HEK293 (cell line): ENCODE measurements at regions not wholly inside any gene's neighbourhood (a gene's known extent, or its start where the extent isn't known, plus 50 kb on each side); places are given as distances from the start of the nearest gene placed in this dataset.

Experiments
- CTCF ChIA-PET: fragments of 350-600 bp; formaldehyde crosslinking; extraction: SDS; loops from one replicate; lab custom pipeline; 2021; ENCODE audit warnings: antibody characterized with exemption; lab: Yijun Ruan, JAX
- POLR2A ChIA-PET: fragments of 300-600 bp; formaldehyde crosslinking; extraction: SDS; loops from one replicate; lab custom pipeline; 2020; ENCODE audit warnings: antibody characterized with exemption, inconsistent platforms; lab: Yijun Ruan, JAX
- H3K27ac ChIP-seq: fragments of 200-500 bp; sonication (Bioruptor generic); 2 replicates; pipeline ENCODE4 v1.5.1; 2014; ENCODE audit warnings: low read depth, low read length, control low read depth, inconsistent platforms; ENCODE audit errors: extremely low read depth
- H3K36me3 ChIP-seq, 2 experiments: fragments of 200-500 bp in 1 of 2; sonication (Bioruptor generic) in 1 of 2; 1 replicate in 1 of 2; 2 replicates in 1 of 2; pipeline ENCODE4 v1.5.1; 2014 to 2017; ENCODE audit warnings: inconsistent platforms in 2 of 2, low read length in 2 of 2; ENCODE audit not compliant: control insufficient read depth in 2 of 2, insufficient read depth in 1 of 2
- H3K4me1 ChIP-seq: fragments of 200-500 bp; sonication (Bioruptor generic); 2 replicates; pipeline ENCODE4 v1.5.1; 2014; ENCODE audit warnings: mild to moderate bottlenecking, low read length, inconsistent platforms; ENCODE audit not compliant: control insufficient read depth, insufficient read depth
- H3K4me3 ChIP-seq: 2 replicates; pipeline ENCODE4 v1.5.1; 2011; ENCODE audit warnings: low read depth, mild to moderate bottlenecking, control low read depth, low read length, moderate library complexity
- H3K9me3 ChIP-seq: fragments of 200-500 bp; sonication (Bioruptor generic); 2 replicates; pipeline ENCODE4 v1.5.1; 2014; ENCODE audit warnings: low read depth, low read length, inconsistent platforms; ENCODE audit not compliant: control insufficient read depth, insufficient read depth
- KLF1 ChIP-seq: fragments of 450-650 bp; formaldehyde crosslinking; IDR thresholded peaks from 2 replicates; pipeline ENCODE4 v1.5.1; 2016; ENCODE audit warnings: missing biosample characterization, missing genetic modification characterization
- MYNN ChIP-seq: fragments of 450-650 bp; formaldehyde crosslinking; IDR thresholded peaks from 2 replicates; pipeline ENCODE4 v1.5.1; 2016; ENCODE audit warnings: missing biosample characterization, missing genetic modification characterization, borderline replicate concordance
- SALL2 ChIP-seq: fragments of 450-650 bp; formaldehyde crosslinking; IDR thresholded peaks from 2 replicates; pipeline ENCODE4 v1.5.0; 2017; ENCODE audit warnings: missing biosample characterization, mild to moderate bottlenecking, missing genetic modification characterization, borderline replicate concordance
- SCRT1 ChIP-seq: fragments of 450-650 bp; formaldehyde crosslinking; IDR thresholded peaks from 2 replicates; pipeline ENCODE4 v1.5.1; 2016; ENCODE audit warnings: missing biosample characterization, missing genetic modification characterization, borderline replicate concordance
- SCRT2 ChIP-seq: fragments of 450-650 bp; formaldehyde crosslinking; IDR thresholded peaks from 2 replicates; pipeline ENCODE4 v1.5.1; 2016; ENCODE audit warnings: missing biosample characterization, missing genetic modification characterization
- ZBTB10 ChIP-seq: fragments of 450-650 bp; formaldehyde crosslinking; IDR thresholded peaks from 2 replicates; pipeline ENCODE4 v1.5.1; 2016; ENCODE audit warnings: missing biosample characterization, missing genetic modification characterization
- ZBTB17 ChIP-seq: fragments of 450-650 bp; formaldehyde crosslinking; IDR thresholded peaks from 2 replicates; pipeline ENCODE4 v1.5.1; 2016; ENCODE audit warnings: missing biosample characterization, missing genetic modification characterization
- ZBTB7A ChIP-seq: fragments of 450-650 bp; formaldehyde crosslinking; IDR thresholded peaks from 2 replicates; pipeline ENCODE4 v1.5.1; 2016; ENCODE audit warnings: low read depth, missing biosample characterization, missing genetic modification characterization
- ZFP41 ChIP-seq: fragments of 450-650 bp; formaldehyde crosslinking; IDR thresholded peaks from 2 replicates; pipeline ENCODE4 v1.5.1; 2016; ENCODE audit warnings: missing biosample characterization, missing genetic modification characterization, borderline replicate concordance
- ZNF138 ChIP-seq: fragments of 450-650 bp; formaldehyde crosslinking; IDR thresholded peaks from 2 replicates; pipeline ENCODE4 v1.5.1; 2016; ENCODE audit warnings: missing biosample characterization, missing genetic modification characterization, borderline replicate concordance
- ZNF174 ChIP-seq: fragments of 450-650 bp; formaldehyde crosslinking; IDR thresholded peaks from 2 replicates; pipeline ENCODE4 v1.5.0; 2017; ENCODE audit warnings: missing biosample characterization, mild to moderate bottlenecking, missing genetic modification characterization
- ZNF214 ChIP-seq: fragments of 450-650 bp; formaldehyde crosslinking; IDR thresholded peaks from 2 replicates; pipeline ENCODE4 v1.5.1; 2017; ENCODE audit warnings: missing biosample characterization, mild to moderate bottlenecking, missing genetic modification characterization, borderline replicate concordance
- ZNF37A ChIP-seq: fragments of 450-650 bp; IDR thresholded peaks from 2 replicates; pipeline ENCODE4 v1.5.1; 2018; ENCODE audit warnings: missing biosample characterization, missing genetic modification characterization
- ZNF398 ChIP-seq: fragments of 450-650 bp; formaldehyde crosslinking; IDR thresholded peaks from 2 replicates; pipeline ENCODE4 v1.5.1; 2017; ENCODE audit warnings: missing biosample characterization, missing genetic modification characterization
- ZNF423 ChIP-seq: fragments of 450-650 bp; formaldehyde crosslinking; IDR thresholded peaks from 2 replicates; pipeline ENCODE4 v1.5.1; 2016; ENCODE audit warnings: missing biosample characterization, missing genetic modification characterization
- ZNF510 ChIP-seq: fragments of 450-650 bp; formaldehyde crosslinking; IDR thresholded peaks from 2 replicates; pipeline ENCODE4 v1.5.1; 2018; ENCODE audit warnings: mild to moderate bottlenecking, missing genetic modification characterization, missing biosample characterization; ENCODE audit not compliant: insufficient replicate concordance
- ZNF610 ChIP-seq: fragments of 450-650 bp; formaldehyde crosslinking; IDR thresholded peaks from 2 replicates; pipeline ENCODE4 v1.5.1; 2016; ENCODE audit warnings: missing biosample characterization, missing genetic modification characterization, borderline replicate concordance
- ZNF624 ChIP-seq: fragments of 450-650 bp; formaldehyde crosslinking; IDR thresholded peaks from 2 replicates; pipeline ENCODE4 v1.5.1; 2017; ENCODE audit warnings: missing biosample characterization, missing genetic modification characterization
- ZNF747 ChIP-seq: fragments of 450-650 bp; formaldehyde crosslinking; IDR thresholded peaks from 2 replicates; pipeline ENCODE4 v1.5.1; 2016; ENCODE audit warnings: missing biosample characterization, missing genetic modification characterization
- ZSCAN30 ChIP-seq: fragments of 450-650 bp; IDR thresholded peaks from 2 replicates; pipeline ENCODE4 v1.5.1; 2018; ENCODE audit warnings: missing biosample characterization, mild to moderate bottlenecking, missing genetic modification characterization, moderate library complexity

- Histone ChIP-seq H3K36me3 (no peaks in the 10 kb centered on the region), H3K9me3 (no peaks in the 10 kb centered on the region)
- TF ChIP-seq ZBTB10 (tag by site-specific recombination) (no peak), SALL2 (no peak), ZNF747 (tag by site-specific recombination) (no peak), ZNF610 (tag by site-specific recombination) (no peak), ZNF174 (tag by site-specific recombination) (no peak), ZNF624 (tag by site-specific recombination) (no peak), ZBTB7A (tag by site-specific recombination) (no peak), ZNF37A (tag by site-specific recombination) (no peak), ZSCAN30 (no peak)
- TF ChIP-seq, all 188 proteins: peak for 0
- Histone ChIP-seq H3K4me3 (no peak overlapping the region), H3K4me1 (no peaks in the 10 kb centered on the region), H3K27ac (no peak overlapping the region)
- ChIA-PET CTCF (interaction anchor here (0.6 kb wide), 1 partner anchor 498 kb away, joined by 3 read pairs; no protein-coding TSS in a partner anchor), POLR2A (no interaction called here)
These were observed 577.8 kb downstream of the JRKL start for GRCh38 chr11:96967616-96968015.

- Histone ChIP-seq H3K27ac (no peak overlapping the region), H3K9me3 (no peaks in the 10 kb centered on the region), H3K36me3 (no peaks in the 10 kb centered on the region)
- POLR2A ChIA-PET, result no interaction called here
- CTCF ChIA-PET, result interaction anchor here (0.8 kb wide), 1 partner anchor 506 kb away, joined by 5 read pairs; no protein-coding TSS in a partner anchor
- TF ChIP-seq ZNF138 (tag by site-specific recombination), result no peak
- TF ChIP-seq ZBTB17 (tag by site-specific recombination), result no peak
- no peak for TF ChIP-seq MYNN (tag by site-specific recombination)
- no peak for TF ChIP-seq ZFP41 (tag by site-specific recombination)
- TF ChIP-seq ZNF510 (tag by site-specific recombination), result no peak
- no peak for TF ChIP-seq ZNF423 (tag by site-specific recombination)
- TF ChIP-seq KLF1 (tag by site-specific recombination), result no peak
- no peak for TF ChIP-seq ZNF398 (tag by site-specific recombination)
- no peak for TF ChIP-seq ZNF214
- TF ChIP-seq SCRT2, result no peak
- no peak for TF ChIP-seq SCRT1 (tag by site-specific recombination)
- TF ChIP-seq, all 188 proteins: peak for 0
- Histone ChIP-seq H3K4me3 (no peak overlapping the region), H3K4me1 (no peaks in the 10 kb centered on the region)
These were observed 579.4 kb downstream of the JRKL start for GRCh38 chr11:96969251-96969650.
